IMR-90 (cell line): ENCODE measurements at regions not wholly inside any gene's neighbourhood (a gene's known extent, or its start where the extent isn't known, plus 50 kb on each side); places are given as distances from the start of the nearest gene placed in this dataset.

Source experiments
- ATAC-seq: fragments of 200-7000 bp; cut with Tn5 transposase; 2 replicates; pipeline ENCODE4 v1.9.1; 2020; ENCODE audit warnings: low read depth, mild to moderate bottlenecking, moderate library complexity
- BruUV-seq: library from RNA; stranded (reverse); fragments of 400-500 nt; replicated peaks from 2 replicates; lab custom pipeline; 2021; lab: Mats Ljungman, UMichigan
- CTCF ChIA-PET: fragments of 300-600 bp; formaldehyde crosslinking; extraction: SDS; loops from one replicate; lab custom pipeline; 2021; ENCODE audit warnings: antibody characterized with exemption; lab: Yijun Ruan, JAX
- POLR2A ChIA-PET: fragments of 300-600 bp; sonication (Branson Sonifier 250); formaldehyde crosslinking; loops from one replicate; lab custom pipeline; 2022; ENCODE audit warnings: antibody characterized with exemption; ENCODE audit not compliant: unreplicated experiment; lab: Charles Lee
- DNase-seq: peaks from one replicate; pipeline ENCODE4 v3.0.0; 2013
- H2AFZ ChIP-seq: replicated peaks from 2 replicates; pipeline ENCODE3; 2013; ENCODE audit warnings: low read length, mild to moderate bottlenecking; ENCODE audit not compliant: poor library complexity
- H2AK5ac ChIP-seq: 2 replicates; pipeline ENCODE4 v1.6.1; 2013; ENCODE audit warnings: low read depth, low read length, inconsistent platforms
- H2AK9ac ChIP-seq: replicated peaks from 2 replicates; pipeline ENCODE3; 2013; ENCODE audit warnings: mild to moderate bottlenecking, low read depth, low read length, moderate library complexity; ENCODE audit not compliant: poor library complexity
- H2BK120ac ChIP-seq: 2 replicates; pipeline ENCODE4 v1.6.1; 2013; ENCODE audit warnings: low read depth, low read length, inconsistent platforms
- H2BK15ac ChIP-seq: 3 replicates; pipeline ENCODE4 v1.6.1; 2013; ENCODE audit warnings: low read depth, low read length, inconsistent platforms
- H2BK20ac ChIP-seq: 2 replicates; pipeline ENCODE4 v1.6.1; 2013; ENCODE audit warnings: low read depth, mild to moderate bottlenecking, inconsistent platforms, low read length, moderate library complexity
- H2BK5ac ChIP-seq: 2 replicates; pipeline ENCODE4 v1.6.1; 2013; ENCODE audit warnings: mild to moderate bottlenecking, low read depth, low read length, inconsistent platforms; ENCODE audit not compliant: poor library complexity, severe bottlenecking
- H3K14ac ChIP-seq: replicated peaks from 2 replicates; pipeline ENCODE4 v1.6.1; 2013; ENCODE audit warnings: low read depth, low read length, inconsistent platforms
- H3K18ac ChIP-seq: 2 replicates; pipeline ENCODE4 v1.6.1; 2013; ENCODE audit warnings: low read depth, low read length, control low read depth
- H3K23ac ChIP-seq: 2 replicates; pipeline ENCODE4 v1.6.1; 2013; ENCODE audit warnings: low read depth, low read length, inconsistent platforms
- H3K27ac ChIP-seq: 2 replicates; pipeline ENCODE4 v1.5.1; 2013; ENCODE audit warnings: mild to moderate bottlenecking, control low read depth, low read length; ENCODE audit not compliant: insufficient read depth
- H3K27me3 ChIP-seq: 2 replicates; pipeline ENCODE4 v1.6.1; 2013; ENCODE audit warnings: low read length; ENCODE audit not compliant: control insufficient read depth, insufficient read depth
- H3K36me3 ChIP-seq: 2 replicates; pipeline ENCODE4 v1.6.1; 2013; ENCODE audit warnings: low read length, mixed read lengths; ENCODE audit not compliant: control insufficient read depth, insufficient read depth
- H3K4ac ChIP-seq: 2 replicates; pipeline ENCODE4 v1.6.1; 2013; ENCODE audit warnings: low read depth, low read length, inconsistent platforms
- H3K4me1 ChIP-seq: 2 replicates; pipeline ENCODE4 v1.6.1; 2013; ENCODE audit warnings: low read length, mixed read lengths; ENCODE audit not compliant: control insufficient read depth, insufficient read depth
- H3K4me2 ChIP-seq: 2 replicates; pipeline ENCODE4 v1.6.1; 2013; ENCODE audit warnings: low read depth, mild to moderate bottlenecking, control low read depth, low read length, moderate library complexity
- H3K4me3 ChIP-seq: 2 replicates; pipeline ENCODE4 v1.5.1; 2013; ENCODE audit warnings: low read depth, mild to moderate bottlenecking, control low read depth, low read length, moderate library complexity; ENCODE audit not compliant: insufficient read depth
- H3K56ac ChIP-seq: 2 replicates; pipeline ENCODE4 v1.6.1; 2013; ENCODE audit warnings: low read length, inconsistent platforms; ENCODE audit not compliant: insufficient read depth; ENCODE audit errors: extremely low read depth
- H3K79me1 ChIP-seq, 2 experiments: 2 replicates each; pipeline ENCODE4 v1.6.1; 2013; ENCODE audit warnings: low read length in 2 of 2, inconsistent platforms in 1 of 2, low read depth in 1 of 2
- H3K9ac ChIP-seq: 2 replicates; pipeline ENCODE4 v1.6.1; 2013; ENCODE audit warnings: low read depth, low read length, control low read depth
- H3K9me1 ChIP-seq: 2 replicates; pipeline ENCODE4 v1.6.1; 2013; ENCODE audit warnings: low read length, inconsistent platforms; ENCODE audit not compliant: insufficient read depth
- H3K9me3 ChIP-seq: 2 replicates; pipeline ENCODE4 v1.6.1; 2013; ENCODE audit warnings: low read length; ENCODE audit not compliant: control insufficient read depth, insufficient read depth
- H4K20me1 ChIP-seq: 2 replicates; pipeline ENCODE4 v1.6.1; 2013; ENCODE audit warnings: low read length, inconsistent platforms; ENCODE audit not compliant: insufficient read depth
- H4K5ac ChIP-seq: 2 replicates; pipeline ENCODE4 v1.6.1; 2013; ENCODE audit warnings: mild to moderate bottlenecking, low read depth, low read length, control low read depth
- H4K8ac ChIP-seq, 2 experiments: 2 replicates each; pipeline ENCODE4 v1.6.1; 2013; ENCODE audit warnings: low read depth in 2 of 2, low read length in 2 of 2, control low read depth in 1 of 2, inconsistent platforms in 1 of 2
- H4K91ac ChIP-seq: 2 replicates; pipeline ENCODE4 v1.6.1; 2013; ENCODE audit warnings: low read depth, low read length, inconsistent platforms; ENCODE audit not compliant: insufficient read depth
- CEBPB ChIP-seq: IDR thresholded peaks from 2 replicates; pipeline ENCODE4 v1.6.1; 2012; ENCODE audit warnings: low read depth, low read length, improper control_type of control experiment
- CHD1 ChIP-seq: IDR thresholded peaks from 2 replicates; pipeline ENCODE4 v1.6.1; 2012; ENCODE audit warnings: low read depth, low read length, improper control_type of control experiment
- MAFK ChIP-seq: IDR thresholded peaks from 2 replicates; pipeline ENCODE4 v1.6.1; 2012; ENCODE audit warnings: low read depth, low read length, improper control_type of control experiment
- WGBS, 2 experiments: methylation state at CpG; one replicate each; pipeline versions ENCODE4 v1.1.5 to v1.1.7; 2013; ENCODE audit warnings: missing lambda C conversion rate in 2 of 2; ENCODE audit not compliant: insufficient read length in 1 of 2; ENCODE audit errors: extremely low coverage in 2 of 2; 5-methylcytosine and 5-hydroxymethylcytosine counted together
- dilution Hi-C: fragments of 300-500 bp; cut with HindIII; formaldehyde crosslinking; loops from one replicate; pipeline ENCODE4 v1.14.3; 2018; ENCODE audit warnings: low sequenced_read_pairs; ENCODE audit not compliant: unreplicated experiment
- in situ Hi-C: fragments of 300-500 bp; cut with MboI; formaldehyde crosslinking; loops from 3 replicates; pipeline ENCODE4 v1.14.3; 2019; ENCODE audit warnings: low sequenced_read_pairs, inconsistent platforms, mixed read lengths
- intact Hi-C: fragments of 100-400 bp; cut with micrococcal nuclease; formaldehyde crosslinking; loops from 2 replicates; pipeline ENCODE4 v1.10.0; 2022

DNA sequence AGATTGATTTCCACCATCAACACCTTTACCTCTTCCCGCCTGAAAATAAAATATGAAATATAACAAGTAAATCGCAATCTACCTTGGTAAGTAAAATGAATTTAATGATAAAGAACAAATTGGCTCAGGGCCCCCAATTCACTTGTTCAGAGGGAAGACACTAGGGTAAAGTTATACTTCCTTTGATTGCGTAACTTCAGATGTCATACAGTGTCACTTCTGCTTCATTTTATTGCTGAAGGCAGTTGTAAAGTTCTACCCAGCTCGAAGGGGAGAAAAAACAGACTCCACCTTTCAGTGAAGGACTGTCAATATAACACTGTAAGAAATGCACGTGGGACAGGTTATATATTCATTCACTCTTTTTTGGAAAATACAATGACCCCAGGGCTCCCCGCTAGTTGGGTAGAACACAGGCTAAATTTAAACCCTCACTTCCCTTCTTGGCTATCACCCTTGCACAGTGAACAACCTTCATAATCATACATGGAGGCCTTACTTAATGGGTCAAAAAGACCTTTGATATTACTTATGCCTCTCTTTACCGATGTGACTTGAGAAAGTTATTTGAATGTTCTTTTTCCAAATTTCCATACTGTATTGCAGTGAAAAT lies 848.8 kb downstream of the MAT2B start:
- BruUV-seq = no TSS peak
- in situ Hi-C loops = no loop called here
- ATAC-seq (no peak), DNase-seq (no peak)
- H3K9ac ChIP-seq = no peak overlapping the region
- H3K18ac ChIP-seq = no peak overlapping the region
- no peak overlapping the region for H4K8ac ChIP-seq
- no peaks in the 10 kb centered on the region for H3K36me3 ChIP-seq
- no peaks in the 10 kb centered on the region for H4K20me1 ChIP-seq
- H2BK20ac ChIP-seq = no peak overlapping the region
- H3K27me3 ChIP-seq = no peaks in the 10 kb centered on the region
- H3K27ac ChIP-seq = no peak overlapping the region
- H3K23ac ChIP-seq = no peak overlapping the region
- no peak overlapping the region for H3K14ac ChIP-seq
- peaks cover 5% of the 10 kb centered on the region for H3K4me1 ChIP-seq
- H2AFZ ChIP-seq = no peak overlapping the region
- no peak overlapping the region for H4K5ac ChIP-seq
- H3K4me2 ChIP-seq = no peak overlapping the region
- no peak overlapping the region for H3K4ac ChIP-seq
- no peak overlapping the region for H2AK5ac ChIP-seq
- POLR2A ChIA-PET = no interaction called here
- dilution Hi-C loops = no loop called here
- no peak overlapping the region for H2BK15ac ChIP-seq
- CTCF ChIA-PET = no interaction called here
- H2AK9ac ChIP-seq = no peak overlapping the region
- no peak overlapping the region for H4K91ac ChIP-seq
- H3K9me1 ChIP-seq = peaks cover 7% of the 10 kb centered on the region
- H2BK5ac ChIP-seq = no peak overlapping the region
- no peak overlapping the region for H3K4me3 ChIP-seq
- WGBS, 2 experiments = no CpG with 5 or more reads among the region's 7 CpGs
- no peak overlapping the region for H3K56ac ChIP-seq
- intact Hi-C loops = loop anchor here (10.0 kb wide), 1 partner anchor 299 kb away; no protein-coding TSS in a partner anchor
- H3K79me1 ChIP-seq = no peaks in the 10 kb centered on the region
- H3K9me3 ChIP-seq = no peaks in the 10 kb centered on the region
- no peak overlapping the region for H2BK120ac ChIP-seq
- TF ChIP-seq MAFK = no peak
- no peak for TF ChIP-seq CHD1
- TF ChIP-seq CEBPB = peak; percentile 93
